Liver (tissue), 8 donors: ENCODE measurements at regions not wholly inside any gene's neighbourhood (a gene's known extent, or its start where the extent isn't known, plus 50 kb on each side); places are given as distances from the start of the nearest gene placed in this dataset.

Experiments used
- DNase-seq: peaks from one replicate; pipeline ENCODE4 v3.0.0-alpha.2; 2017; ENCODE audit warnings: low spot score
- H3K27ac ChIP-seq, 2 donors: one replicate each; pipeline ENCODE4 v1.7.0; 2013; ENCODE audit warnings: inconsistent platforms in 2 of 2, low read length in 2 of 2, control low read depth in 1 of 2, low read depth in 1 of 2, mild to moderate bottlenecking in 1 of 2
- H3K27me3 ChIP-seq, 4 donors: one replicate each; pipeline versions ENCODE4 v1.6.1 to v1.7.0; 2013; ENCODE audit warnings: low read length in 3 of 4, inconsistent platforms in 1 of 4, mild to moderate bottlenecking in 1 of 4, moderate library complexity in 1 of 4; ENCODE audit not compliant: control insufficient read depth in 4 of 4, insufficient read depth in 4 of 4
- H3K36me3 ChIP-seq, 4 donors: one replicate each; pipeline versions ENCODE4 v1.6.1 to v1.7.0; 2013; ENCODE audit warnings: low read length in 3 of 4, mild to moderate bottlenecking in 3 of 4, low read depth in 1 of 4, moderate library complexity in 1 of 4; ENCODE audit not compliant: control insufficient read depth in 4 of 4, insufficient read depth in 3 of 4
- H3K4me1 ChIP-seq, 4 donors: one replicate each; pipeline versions ENCODE4 v1.6.1 to v1.7.0; 2013; ENCODE audit warnings: low read length in 3 of 4, mild to moderate bottlenecking in 3 of 4, moderate library complexity in 1 of 4; ENCODE audit not compliant: control insufficient read depth in 4 of 4, insufficient read depth in 4 of 4
- H3K4me3 ChIP-seq, 3 donors: one replicate each; pipeline versions ENCODE4 v1.6.1 to v1.7.0; 2013; ENCODE audit warnings: low read length in 3 of 3, control low read depth in 1 of 3, low read depth in 1 of 3, mild to moderate bottlenecking in 1 of 3
- H3K9ac ChIP-seq, 2 donors: one replicate each; pipeline ENCODE4 v1.7.0; 2013; ENCODE audit warnings: low read length in 2 of 2, mild to moderate bottlenecking in 2 of 2, moderate library complexity in 2 of 2, control low read depth in 1 of 2, low read depth in 1 of 2
- H3K9me3 ChIP-seq, 4 donors: one replicate each; pipeline versions ENCODE4 v1.6.1 to v1.7.0; 2013; ENCODE audit warnings: low read length in 3 of 4; ENCODE audit not compliant: control insufficient read depth in 4 of 4
- EGR1 ChIP-seq, 2 donors: IDR thresholded peaks; 2 replicates each; pipeline ENCODE4 v1.6.1; 2016 to 2018; ENCODE audit warnings: antibody characterized with exemption in 2 of 2, low read depth in 2 of 2
- FOXA1 ChIP-seq: IDR thresholded peaks from 2 replicates; pipeline ENCODE4 v1.6.1; 2016; ENCODE audit warnings: antibody characterized with exemption
- FOXA2 ChIP-seq: IDR thresholded peaks from 2 replicates; pipeline ENCODE4 v1.6.1; 2016; ENCODE audit warnings: antibody characterized with exemption
- GABPA ChIP-seq, 2 donors: IDR thresholded peaks in 1 of 2; conservative IDR thresholded peaks in 1 of 2; 2 replicates each; pipeline ENCODE4 v1.6.1; 2016; ENCODE audit warnings: antibody characterized with exemption in 2 of 2, mild to moderate bottlenecking in 1 of 2, moderate library complexity in 1 of 2
- HNF4A ChIP-seq, 2 donors: conservative IDR thresholded peaks; 2 replicates each; pipeline ENCODE4 v1.6.1; 2016; ENCODE audit warnings: antibody characterized with exemption in 2 of 2, mild to moderate bottlenecking in 2 of 2
- HNF4G ChIP-seq: IDR thresholded peaks from 2 replicates; pipeline ENCODE4 v1.6.1; 2016; ENCODE audit warnings: antibody characterized with exemption
- JUND ChIP-seq, 2 donors: IDR thresholded peaks; 2 replicates each; pipeline ENCODE4 v1.6.1; 2016; ENCODE audit warnings: antibody characterized with exemption in 2 of 2
- NR2F2 ChIP-seq: IDR thresholded peaks from 2 replicates; pipeline ENCODE4 v1.6.1; 2016; ENCODE audit warnings: antibody characterized with exemption
- RAD21 ChIP-seq, 2 donors: IDR thresholded peaks; 2 replicates each; pipeline ENCODE4 v1.6.1; 2016; ENCODE audit warnings: antibody characterized with exemption in 2 of 2, mild to moderate bottlenecking in 2 of 2
- SP1 ChIP-seq: IDR thresholded peaks from 2 replicates; pipeline ENCODE4 v1.6.1; 2018; ENCODE audit warnings: antibody characterized with exemption, mild to moderate bottlenecking
- TAF1 ChIP-seq: conservative IDR thresholded peaks from 2 replicates; pipeline ENCODE4 v1.6.1; 2016; ENCODE audit warnings: antibody characterized with exemption, mild to moderate bottlenecking
- YY1 ChIP-seq: IDR thresholded peaks from 2 replicates; pipeline ENCODE4 v1.6.1; 2016; ENCODE audit warnings: antibody characterized with exemption, mild to moderate bottlenecking
- WGBS: extraction: QIAGEN DNeasy Blood & Tissue Kit; methylation state at CpG from one replicate; pipeline ENCODE4 v1.1.7; 2013; 5-methylcytosine and 5-hydroxymethylcytosine counted together
- TF ChIP-seq, protein P1 (sequence below): IDR thresholded peaks from 2 replicates; pipeline ENCODE4 v1.6.1; 2016; ENCODE audit warnings: antibody characterized with exemption
- TF ChIP-seq, protein P2 (sequence below): IDR thresholded peaks from 2 replicates; pipeline ENCODE4 v1.6.1; 2016; ENCODE audit warnings: antibody characterized with exemption
- TF ChIP-seq, protein P3 (sequence below): IDR thresholded peaks from 2 replicates; pipeline ENCODE4 v1.6.1; 2016; ENCODE audit warnings: antibody characterized with exemption, mild to moderate bottlenecking
- TF ChIP-seq, protein P4 (sequence below): fragments of 150-350 bp; IDR thresholded peaks from 2 replicates; pipeline ENCODE4 v1.5.1; 2017; ENCODE audit warnings: improper control_type of control experiment, low read depth, low read length; ENCODE audit not compliant: missing input control
- TF ChIP-seq, protein P5 (sequence below): IDR thresholded peaks from 2 replicates; pipeline ENCODE4 v1.6.1; 2016; ENCODE audit warnings: antibody characterized with exemption
- donor health status: healthy.
- donor health status: healthy.
- donor health status: healthy.
- donor health status: healthy.
- donor health status: healthy.

DNA sequence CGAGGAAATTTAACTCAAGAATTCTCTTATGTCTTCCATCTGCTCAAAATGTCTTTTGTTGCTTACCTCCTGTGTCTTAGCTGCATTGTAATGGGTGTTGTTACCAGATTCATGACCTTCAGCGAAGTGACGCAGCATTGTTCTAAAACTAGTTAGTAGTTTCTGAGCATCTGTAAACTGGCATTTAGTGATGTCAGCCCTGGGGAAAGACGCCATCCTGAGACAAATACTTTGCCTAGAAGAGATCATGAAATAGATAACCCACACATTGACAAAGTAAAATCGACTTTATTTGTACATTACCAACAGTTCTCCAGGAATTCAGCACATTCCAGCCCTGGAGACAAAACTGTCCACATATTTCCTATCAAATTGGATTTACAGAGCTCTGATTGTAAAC is 87.8 kb downstream of the GPAM start:
- no peaks in the 10 kb centered on the region for H3K4me1 ChIP-seq
- 90% methylated on average over 5 of the region's 5 CpGs for WGBS
- no peaks in the 10 kb centered on the region for H3K9me3 ChIP-seq
- H3K4me3 ChIP-seq, result no peak overlapping the region
- peaks cover 0 to 2% (median 0%) of the 10 kb centered on the region in 4 donors for H3K36me3 ChIP-seq
- no peak for DNase-seq
- H3K27ac ChIP-seq, result no peak overlapping the region
- no peaks in the 10 kb centered on the region for H3K27me3 ChIP-seq
- no peak for TF ChIP-seq HNF4G
- no peak for TF ChIP-seq FOXA2
- TF ChIP-seq FOXA1, result no peak
- TF ChIP-seq JUND (IDR thresholded peaks at IDR 0.05), result no peak
- TF ChIP-seq, protein P1, sequence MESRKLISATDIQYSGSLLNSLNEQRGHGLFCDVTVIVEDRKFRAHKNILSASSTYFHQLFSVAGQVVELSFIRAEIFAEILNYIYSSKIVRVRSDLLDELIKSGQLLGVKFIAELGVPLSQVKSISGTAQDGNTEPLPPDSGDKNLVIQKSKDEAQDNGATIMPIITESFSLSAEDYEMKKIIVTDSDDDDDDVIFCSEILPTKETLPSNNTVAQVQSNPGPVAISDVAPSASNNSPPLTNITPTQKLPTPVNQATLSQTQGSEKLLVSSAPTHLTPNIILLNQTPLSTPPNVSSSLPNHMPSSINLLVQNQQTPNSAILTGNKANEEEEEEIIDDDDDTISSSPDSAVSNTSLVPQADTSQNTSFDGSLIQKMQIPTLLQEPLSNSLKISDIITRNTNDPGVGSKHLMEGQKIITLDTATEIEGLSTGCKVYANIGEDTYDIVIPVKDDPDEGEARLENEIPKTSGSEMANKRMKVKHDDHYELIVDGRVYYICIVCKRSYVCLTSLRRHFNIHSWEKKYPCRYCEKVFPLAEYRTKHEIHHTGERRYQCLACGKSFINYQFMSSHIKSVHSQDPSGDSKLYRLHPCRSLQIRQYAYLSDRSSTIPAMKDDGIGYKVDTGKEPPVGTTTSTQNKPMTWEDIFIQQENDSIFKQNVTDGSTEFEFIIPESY, result no peak
- no peak for TF ChIP-seq SP1
- TF ChIP-seq HNF4A (conservative IDR thresholded peaks at IDR 0.05), result no peak
- no peak for TF ChIP-seq GABPA (IDR thresholded peaks at IDR 0.05 in 1 of 2, conservative IDR thresholded peaks at IDR 0.05 in 1 of 2)
- no peak for TF ChIP-seq TAF1
- TF ChIP-seq, protein P2, sequence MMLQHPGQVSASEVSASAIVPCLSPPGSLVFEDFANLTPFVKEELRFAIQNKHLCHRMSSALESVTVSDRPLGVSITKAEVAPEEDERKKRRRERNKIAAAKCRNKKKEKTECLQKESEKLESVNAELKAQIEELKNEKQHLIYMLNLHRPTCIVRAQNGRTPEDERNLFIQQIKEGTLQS, result no peak
- TF ChIP-seq YY1, result no peak
- TF ChIP-seq, protein P3, sequence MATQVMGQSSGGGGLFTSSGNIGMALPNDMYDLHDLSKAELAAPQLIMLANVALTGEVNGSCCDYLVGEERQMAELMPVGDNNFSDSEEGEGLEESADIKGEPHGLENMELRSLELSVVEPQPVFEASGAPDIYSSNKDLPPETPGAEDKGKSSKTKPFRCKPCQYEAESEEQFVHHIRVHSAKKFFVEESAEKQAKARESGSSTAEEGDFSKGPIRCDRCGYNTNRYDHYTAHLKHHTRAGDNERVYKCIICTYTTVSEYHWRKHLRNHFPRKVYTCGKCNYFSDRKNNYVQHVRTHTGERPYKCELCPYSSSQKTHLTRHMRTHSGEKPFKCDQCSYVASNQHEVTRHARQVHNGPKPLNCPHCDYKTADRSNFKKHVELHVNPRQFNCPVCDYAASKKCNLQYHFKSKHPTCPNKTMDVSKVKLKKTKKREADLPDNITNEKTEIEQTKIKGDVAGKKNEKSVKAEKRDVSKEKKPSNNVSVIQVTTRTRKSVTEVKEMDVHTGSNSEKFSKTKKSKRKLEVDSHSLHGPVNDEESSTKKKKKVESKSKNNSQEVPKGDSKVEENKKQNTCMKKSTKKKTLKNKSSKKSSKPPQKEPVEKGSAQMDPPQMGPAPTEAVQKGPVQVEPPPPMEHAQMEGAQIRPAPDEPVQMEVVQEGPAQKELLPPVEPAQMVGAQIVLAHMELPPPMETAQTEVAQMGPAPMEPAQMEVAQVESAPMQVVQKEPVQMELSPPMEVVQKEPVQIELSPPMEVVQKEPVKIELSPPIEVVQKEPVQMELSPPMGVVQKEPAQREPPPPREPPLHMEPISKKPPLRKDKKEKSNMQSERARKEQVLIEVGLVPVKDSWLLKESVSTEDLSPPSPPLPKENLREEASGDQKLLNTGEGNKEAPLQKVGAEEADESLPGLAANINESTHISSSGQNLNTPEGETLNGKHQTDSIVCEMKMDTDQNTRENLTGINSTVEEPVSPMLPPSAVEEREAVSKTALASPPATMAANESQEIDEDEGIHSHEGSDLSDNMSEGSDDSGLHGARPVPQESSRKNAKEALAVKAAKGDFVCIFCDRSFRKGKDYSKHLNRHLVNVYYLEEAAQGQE, result no peak
- no peak for TF ChIP-seq NR2F2
- no peak for TF ChIP-seq EGR1 (IDR thresholded peaks at IDR 0.05; ENCODE audit: low read depth in 2 of 2)
- TF ChIP-seq, protein P4, sequence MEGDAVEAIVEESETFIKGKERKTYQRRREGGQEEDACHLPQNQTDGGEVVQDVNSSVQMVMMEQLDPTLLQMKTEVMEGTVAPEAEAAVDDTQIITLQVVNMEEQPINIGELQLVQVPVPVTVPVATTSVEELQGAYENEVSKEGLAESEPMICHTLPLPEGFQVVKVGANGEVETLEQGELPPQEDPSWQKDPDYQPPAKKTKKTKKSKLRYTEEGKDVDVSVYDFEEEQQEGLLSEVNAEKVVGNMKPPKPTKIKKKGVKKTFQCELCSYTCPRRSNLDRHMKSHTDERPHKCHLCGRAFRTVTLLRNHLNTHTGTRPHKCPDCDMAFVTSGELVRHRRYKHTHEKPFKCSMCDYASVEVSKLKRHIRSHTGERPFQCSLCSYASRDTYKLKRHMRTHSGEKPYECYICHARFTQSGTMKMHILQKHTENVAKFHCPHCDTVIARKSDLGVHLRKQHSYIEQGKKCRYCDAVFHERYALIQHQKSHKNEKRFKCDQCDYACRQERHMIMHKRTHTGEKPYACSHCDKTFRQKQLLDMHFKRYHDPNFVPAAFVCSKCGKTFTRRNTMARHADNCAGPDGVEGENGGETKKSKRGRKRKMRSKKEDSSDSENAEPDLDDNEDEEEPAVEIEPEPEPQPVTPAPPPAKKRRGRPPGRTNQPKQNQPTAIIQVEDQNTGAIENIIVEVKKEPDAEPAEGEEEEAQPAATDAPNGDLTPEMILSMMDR, result no peak
- TF ChIP-seq, protein P5, sequence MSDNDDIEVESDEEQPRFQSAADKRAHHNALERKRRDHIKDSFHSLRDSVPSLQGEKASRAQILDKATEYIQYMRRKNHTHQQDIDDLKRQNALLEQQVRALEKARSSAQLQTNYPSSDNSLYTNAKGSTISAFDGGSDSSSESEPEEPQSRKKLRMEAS, result no peak
- TF ChIP-seq RAD21 (IDR thresholded peaks at IDR 0.05), result no peak
- H3K9ac ChIP-seq, result no peak overlapping the region

DNA sequence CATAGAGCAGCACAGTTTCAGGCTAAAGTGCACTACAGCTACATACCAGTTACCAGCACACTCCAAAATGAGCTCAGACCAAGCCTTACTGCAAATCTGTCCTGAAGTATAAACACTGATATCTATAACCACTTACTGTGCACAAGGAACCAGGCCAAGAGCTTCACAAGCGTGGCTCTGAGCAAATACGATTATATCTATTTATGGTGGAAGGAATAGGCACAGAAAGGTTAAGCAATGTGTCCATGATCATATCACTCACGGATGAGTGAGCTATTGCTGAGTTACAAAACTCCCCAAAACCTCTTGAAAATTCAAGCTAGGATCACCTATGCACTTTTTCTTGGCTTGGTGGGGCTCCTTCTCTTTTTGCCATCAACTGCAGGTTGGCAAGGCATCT is 84.9 kb downstream of the GPAM start:
- 76% methylated on average over 3 of the region's 3 CpGs for WGBS
- no peaks in the 10 kb centered on the region for H3K9me3 ChIP-seq
- H3K27ac ChIP-seq, result no peak overlapping the region
- no peaks in the 10 kb centered on the region for H3K4me1 ChIP-seq
- TF ChIP-seq EGR1 (IDR thresholded peaks at IDR 0.05; ENCODE audit: low read depth in 2 of 2) (no peak), HNF4A (conservative IDR thresholded peaks at IDR 0.05) (no peak)
- H3K36me3 ChIP-seq, result peaks cover 0 to 2% (median 0%) of the 10 kb centered on the region in 4 donors
- no peak overlapping the region for H3K9ac ChIP-seq
- H3K4me3 ChIP-seq, result no peak overlapping the region
- DNase-seq, result no peak
- H3K27me3 ChIP-seq, result no peaks in the 10 kb centered on the region
